ENCODE measurements at regions not wholly inside any gene's neighbourhood (a gene's known extent, or its start where the extent isn't known, plus 50 kb on each side); places are given as distances from the start of the nearest gene placed in this dataset.

GRCh38 chr12:124687917-124688316 is 120.5 kb upstream of the NCOR2 start:
- TF ChIP-seq CTCF (IDR thresholded peaks at IDR 0.05; ENCODE audit: low read depth, low read length, missing input control): no peak
- no peak for TF ChIP-seq HNF4G (IDR thresholded peaks at IDR 0.05)
- TF ChIP-seq TAF1 (conservative IDR thresholded peaks at IDR 0.05): no peak
- no peak for TF ChIP-seq NR2F2 (IDR thresholded peaks at IDR 0.05)
- no peak for TF ChIP-seq ZBTB33 (IDR thresholded peaks at IDR 0.05)
- TF ChIP-seq SP1 (IDR thresholded peaks at IDR 0.05): no peak
- no peak for TF ChIP-seq JUND (IDR thresholded peaks at IDR 0.05)
- TF ChIP-seq HNF4A (conservative IDR thresholded peaks at IDR 0.05): no peak
- no peak for TF ChIP-seq RXRA (IDR thresholded peaks at IDR 0.05)

GRCh38 chr12:124687174-124687902 is 119.9 kb upstream of the NCOR2 start:
- Histone ChIP-seq H3K4me3 (ENCODE audit: low read depth in 1 of 3, low read length in 3 of 3) (no peak overlapping the region), H3K4me1 (ENCODE audit: control insufficient read depth in 4 of 4, insufficient read depth in 4 of 4, low read length in 3 of 4) (peaks cover 0 to 12% (median 3%) of the 10 kb centered on the region in 4 donors), H3K36me3 (ENCODE audit: control insufficient read depth in 4 of 4, insufficient read depth in 3 of 4, low read depth in 1 of 4, low read length in 3 of 4) (no peaks in the 10 kb centered on the region), H3K27ac (ENCODE audit: low read depth in 1 of 2, low read length in 2 of 2) (no peak overlapping the region), H3K9me3 (ENCODE audit: control insufficient read depth in 4 of 4, low read length in 3 of 4) (no peaks in the 10 kb centered on the region), H3K9ac (ENCODE audit: low read depth in 1 of 2, low read length in 2 of 2) (no peak overlapping the region), H3K27me3 (ENCODE audit: control insufficient read depth in 4 of 4, insufficient read depth in 4 of 4, low read length in 3 of 4) (no peaks in the 10 kb centered on the region)
- TF ChIP-seq GABPA (IDR thresholded peaks at IDR 0.05 in 1 of 2, conservative IDR thresholded peaks at IDR 0.05 in 1 of 2): no peak
- TF ChIP-seq SP1 (IDR thresholded peaks at IDR 0.05): no peak
- TF ChIP-seq FOXA1 (IDR thresholded peaks at IDR 0.05): no peak
- no peak for TF ChIP-seq FOXA2 (IDR thresholded peaks at IDR 0.05)
- TF ChIP-seq MAX (IDR thresholded peaks at IDR 0.05): no peak
- no peak for TF ChIP-seq YY1 (IDR thresholded peaks at IDR 0.05)
- TF ChIP-seq ATF3 (IDR thresholded peaks at IDR 0.05): no peak
- TF ChIP-seq JUND (IDR thresholded peaks at IDR 0.05): no peak
- TF ChIP-seq RAD21 (IDR thresholded peaks at IDR 0.05): no peak
- no peak for TF ChIP-seq RXRA (IDR thresholded peaks at IDR 0.05)
- TF ChIP-seq REST (IDR thresholded peaks at IDR 0.05): no peak
- TF ChIP-seq ZBTB33 (IDR thresholded peaks at IDR 0.05): no peak
- no peak for TF ChIP-seq TAF1 (conservative IDR thresholded peaks at IDR 0.05)
- TF ChIP-seq HNF4G (IDR thresholded peaks at IDR 0.05): no peak
- no peak for TF ChIP-seq EGR1 (IDR thresholded peaks at IDR 0.05; ENCODE audit: low read depth in 2 of 2)
- TF ChIP-seq NR2F2 (IDR thresholded peaks at IDR 0.05): no peak
- TF ChIP-seq HNF4A (conservative IDR thresholded peaks at IDR 0.05): no peak
- TF ChIP-seq CTCF (IDR thresholded peaks at IDR 0.05; ENCODE audit: low read depth, low read length, missing input control): no peak
- no peak for DNase-seq (ENCODE audit: low spot score)
- WGBS: 82% methylated on average over 9 of the region's 9 CpGs

More at GRCh38 chr12:124687917-124688316, 120.5 kb upstream of the NCOR2 start:
- WGBS: 61% methylated on average over 11 of the region's 11 CpGs
- no peak for DNase-seq (ENCODE audit: low spot score)
- Histone ChIP-seq H3K4me1 (ENCODE audit: control insufficient read depth in 4 of 4, insufficient read depth in 4 of 4, low read length in 3 of 4) (peaks cover 0 to 10% (median 0%) of the 10 kb centered on the region in 4 donors), H3K36me3 (ENCODE audit: control insufficient read depth in 4 of 4, insufficient read depth in 3 of 4, low read depth in 1 of 4, low read length in 3 of 4) (no peaks in the 10 kb centered on the region), H3K9ac (ENCODE audit: low read depth in 1 of 2, low read length in 2 of 2) (no peak overlapping the region), H3K27me3 (ENCODE audit: control insufficient read depth in 4 of 4, insufficient read depth in 4 of 4, low read length in 3 of 4) (no peaks in the 10 kb centered on the region), H3K27ac (ENCODE audit: low read depth in 1 of 2, low read length in 2 of 2) (no peak overlapping the region), H3K4me3 (ENCODE audit: low read depth in 1 of 3, low read length in 3 of 3) (no peak overlapping the region), H3K9me3 (ENCODE audit: control insufficient read depth in 4 of 4, low read length in 3 of 4) (no peaks in the 10 kb centered on the region)

Data from liver (tissue), 8 donors.